HCT116 (cell line): ENCODE measurements at regions not wholly inside any gene's neighbourhood (a gene's known extent, or its start where the extent isn't known, plus 50 kb on each side); places are given as distances from the start of the nearest gene placed in this dataset.

Source experiments
- ATAC-seq: fragments of 200-7000 bp; cut with Tn5 transposase; 2 replicates; pipeline ENCODE4 v1.9.1; 2020; ENCODE audit warnings: mild to moderate bottlenecking, moderate library complexity
- BruUV-seq: library from RNA; stranded (reverse); fragments of 400-500 nt; replicated peaks from 2 replicates; lab custom pipeline; 2021; lab: Mats Ljungman, UMichigan
- CTCF ChIA-PET: fragments of 300-600 bp; sonication (Branson Sonifier 250); formaldehyde crosslinking; loops from one replicate; lab custom pipeline; 2021; ENCODE audit warnings: antibody characterized with exemption; lab: Charles Lee
- POLR2A ChIA-PET: fragments of 300-600, 350-600 bp; sonication (Branson Sonifier 250); formaldehyde crosslinking; loops from one replicate; lab custom pipeline; 2021; ENCODE audit warnings: antibody characterized with exemption; lab: Charles Lee
- RAD21 ChIA-PET, 2 experiments: fragments of 300-600 bp; sonication (Branson Sonifier 250); formaldehyde crosslinking; loops; one replicate each; lab custom pipeline; 2023; ENCODE audit warnings: low total read pairs in 2 of 2; ENCODE audit not compliant: uncharacterized antibody in 2 of 2, unreplicated experiment in 2 of 2, low non-redundant PET in 1 of 2; lab: Charles Lee
- DNase-seq: peaks from one replicate; pipeline ENCODE4 v3.0.0-alpha.2; 2010; ENCODE audit warnings: low read depth, low spot score
- H2AFZ ChIP-seq: fragments of 200-600 bp; shearing (Covaris generic), sonication (generic); 2 replicates; pipeline ENCODE4 v1.6.1; 2017; ENCODE audit warnings: low read depth, mixed run types, mixed read lengths, antibody characterized with exemption, low read length; ENCODE audit not compliant: poor library complexity, severe bottlenecking
- H3K27ac ChIP-seq: 2 replicates; pipeline ENCODE4 v1.5.1; 2012; ENCODE audit warnings: low read depth, low read length
- H3K27me3 ChIP-seq: fragments of 200-600 bp; sonication (generic); 2 replicates; pipeline ENCODE4 v1.6.1; 2016; ENCODE audit warnings: mixed run types, low read length, mixed read lengths; ENCODE audit not compliant: insufficient read depth
- H3K36me3 ChIP-seq, 2 experiments: fragments of 200-500 bp in 1 of 2; fragments of 200-600 bp in 1 of 2; sonication (Bioruptor generic) in 1 of 2; sonication (generic) in 1 of 2; 2 replicates each; pipeline versions ENCODE4 v1.5.1 to v1.6.1; 2014 to 2016; ENCODE audit warnings: low read length in 2 of 2, inconsistent platforms in 1 of 2, mixed read lengths in 1 of 2, mixed run types in 1 of 2; ENCODE audit not compliant: insufficient read depth in 2 of 2, control insufficient read depth in 1 of 2
- H3K4me1 ChIP-seq, 2 experiments: fragments of 200-600 bp in 1 of 2; sonication (generic) in 1 of 2; 2 replicates each; pipeline versions ENCODE4 v1.5.1 to v1.6.1; 2012 to 2017; ENCODE audit warnings: low read length in 2 of 2, inconsistent platforms in 1 of 2, mild to moderate bottlenecking in 1 of 2, mixed read lengths in 1 of 2, mixed run types in 1 of 2, moderate library complexity in 1 of 2; ENCODE audit not compliant: insufficient read depth in 2 of 2, control insufficient read depth in 1 of 2
- H3K4me2 ChIP-seq: fragments of 200-600 bp; sonication (generic); 2 replicates; pipeline ENCODE4 v1.6.1; 2017; ENCODE audit warnings: mixed run types, low read length, mixed read lengths
- H3K4me3 ChIP-seq, 2 experiments: fragments of 200-600 bp in 1 of 2; sonication (generic) in 1 of 2; replicated peaks in 1 of 2; 2 replicates each; pipeline ENCODE4 v1.5.1; 2011 to 2016; ENCODE audit warnings: low read length in 2 of 2, control low read depth in 1 of 2, low read depth in 1 of 2, mild to moderate bottlenecking in 1 of 2, mixed read lengths in 1 of 2, mixed run types in 1 of 2
- H3K79me2 ChIP-seq: fragments of 200-600 bp; sonication (generic); 2 replicates; pipeline ENCODE4 v1.6.1; 2017; ENCODE audit warnings: mild to moderate bottlenecking, mixed run types, low read length, moderate library complexity, mixed read lengths; ENCODE audit not compliant: insufficient read depth
- H3K9ac ChIP-seq: fragments of 200-600 bp; sonication (generic); 2 replicates; pipeline ENCODE4 v1.6.1; 2016; ENCODE audit warnings: low read length, mixed read lengths
- H3K9me2 ChIP-seq: fragments of 200-600 bp; sonication (generic), shearing (Covaris generic); 2 replicates; pipeline ENCODE4 v1.6.1; 2017; ENCODE audit warnings: mixed run types, mild to moderate bottlenecking, moderate library complexity; ENCODE audit not compliant: insufficient read depth
- H3K9me3 ChIP-seq, 2 experiments: fragments of 200-500 bp in 1 of 2; fragments of 200-600 bp in 1 of 2; sonication (Bioruptor generic) in 1 of 2; sonication (generic) in 1 of 2; 2 replicates each; pipeline ENCODE4 v1.6.1; 2014 to 2017; ENCODE audit warnings: low read length in 2 of 2, mixed read lengths in 2 of 2, inconsistent platforms in 1 of 2, low read depth in 1 of 2, mild to moderate bottlenecking in 1 of 2, mixed run types in 1 of 2, moderate library complexity in 1 of 2; ENCODE audit not compliant: control insufficient read depth in 1 of 2, insufficient read depth in 1 of 2
- H4K20me1 ChIP-seq: fragments of 200-600 bp; sonication (generic), shearing (Covaris generic); 2 replicates; pipeline ENCODE4 v1.6.1; 2017; ENCODE audit warnings: mixed run types, mild to moderate bottlenecking, moderate library complexity; ENCODE audit not compliant: insufficient read depth
- CBX3 ChIP-seq: IDR thresholded peaks from 2 replicates; pipeline ENCODE4 v1.6.1; 2012; ENCODE audit warnings: low read depth
- CEBPB ChIP-seq: IDR thresholded peaks from 2 replicates; pipeline ENCODE4 v1.6.1; 2012; ENCODE audit warnings: low read depth
- CTCF ChIP-seq, 3 experiments: fragments of 200-600 bp in 1 of 3; sonication (generic) in 1 of 3; IDR thresholded peaks in 2 of 3; conservative IDR thresholded peaks in 1 of 3; 2 replicates each; pipeline ENCODE4 v1.5.1; 2012 to 2017; ENCODE audit warnings: low read depth in 2 of 3, low read length in 2 of 3, antibody characterized with exemption in 1 of 3, borderline replicate concordance in 1 of 3, control low read depth in 1 of 3, mild to moderate bottlenecking in 1 of 3, mixed read lengths in 1 of 3, mixed run types in 1 of 3, moderate library complexity in 1 of 3; ENCODE audit not compliant: insufficient read depth in 1 of 3
- EZH2phosphoT487 ChIP-seq: fragments of 200-600 bp; IDR thresholded peaks from 2 replicates; pipeline ENCODE4 v1.6.1; 2018; ENCODE audit warnings: antibody characterized with exemption, borderline replicate concordance
- POLR2A ChIP-seq: IDR thresholded peaks from 2 replicates; pipeline ENCODE4 v1.7.0; 2011; ENCODE audit warnings: borderline replicate concordance; ENCODE audit not compliant: insufficient read depth, insufficient read length; ENCODE audit errors: extremely low read depth
- POLR2AphosphoS5 ChIP-seq: IDR thresholded peaks from 2 replicates; pipeline ENCODE4 v1.6.1; 2011; ENCODE audit warnings: mild to moderate bottlenecking, low read depth, low read length, moderate library complexity
- RAD21 ChIP-seq: IDR thresholded peaks from 2 replicates; pipeline ENCODE4 v1.6.1; 2012; ENCODE audit warnings: low read depth, mild to moderate bottlenecking
- REST ChIP-seq: IDR thresholded peaks from 2 replicates; pipeline ENCODE4 v1.6.1; 2012; ENCODE audit warnings: low read depth
- SIN3A ChIP-seq: IDR thresholded peaks from 2 replicates; pipeline ENCODE4 v1.6.1; 2012; ENCODE audit warnings: low read depth
- YY1 ChIP-seq: IDR thresholded peaks from 2 replicates; pipeline ENCODE4 v1.6.1; 2011; ENCODE audit warnings: low read length, low read depth, moderate library complexity, mild to moderate bottlenecking; ENCODE audit not compliant: insufficient replicate concordance; ENCODE audit errors: extremely low read depth
- ZFX ChIP-seq: fragments of 450-650 bp; IDR thresholded peaks from 2 replicates; pipeline ENCODE4 v1.6.1; 2017
- ZNF274 ChIP-seq: fragments of 200-500 bp; sonication (Bioruptor generic); IDR thresholded peaks from 2 replicates; pipeline ENCODE4 v1.6.1; 2014; ENCODE audit warnings: mild to moderate bottlenecking, low read depth, low read length, inconsistent platforms
- intact Hi-C: fragments of 100-400 bp; cut with micrococcal nuclease; formaldehyde crosslinking; loops from 2 replicates; pipeline ENCODE4 v1.10.0; 2022
- TF ChIP-seq, protein P1 (sequence below): IDR thresholded peaks from 2 replicates; pipeline ENCODE4 v1.6.1; 2012
- TF ChIP-seq, protein P2 (sequence below): IDR thresholded peaks from 2 replicates; pipeline ENCODE4 v1.6.1; 2011; ENCODE audit warnings: mild to moderate bottlenecking, low read length, moderate library complexity; ENCODE audit not compliant: insufficient replicate concordance; ENCODE audit errors: extremely low read depth

GRCh38 chr11:32008880-32009551, 81.9 kb upstream of the RCN1 start:
- Histone ChIP-seq H3K27me3 (peaks cover 40% of the 10 kb centered on the region), H3K27ac (no peak overlapping the region), H3K4me1 (no peaks in the 10 kb centered on the region), H3K4me2 (no peak overlapping the region), H2AFZ (no peak overlapping the region), H3K36me3 (no peaks in the 10 kb centered on the region), H4K20me1 (no peaks in the 10 kb centered on the region), H3K4me3 (no peak overlapping the region), H3K9me3 (no peaks in the 10 kb centered on the region), H3K79me2 (no peaks in the 10 kb centered on the region)
- ATAC-seq (no peak), DNase-seq (no peak)
- POLR2A ChIA-PET, result no interaction called here
- intact Hi-C loops, result loop anchor here (5.0 kb wide), 1 partner anchor 612 kb away; no protein-coding TSS in a partner anchor
- RAD21 ChIA-PET, result no interaction called here
- CTCF ChIA-PET, result no interaction called here
- no TSS peak for BruUV-seq
- TF ChIP-seq, protein P1, sequence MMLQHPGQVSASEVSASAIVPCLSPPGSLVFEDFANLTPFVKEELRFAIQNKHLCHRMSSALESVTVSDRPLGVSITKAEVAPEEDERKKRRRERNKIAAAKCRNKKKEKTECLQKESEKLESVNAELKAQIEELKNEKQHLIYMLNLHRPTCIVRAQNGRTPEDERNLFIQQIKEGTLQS, result no peak
- TF ChIP-seq CTCF (IDR thresholded peaks at IDR 0.05 in 2 of 3, conservative IDR thresholded peaks at IDR 0.05 in 1 of 3; ENCODE audit: borderline replicate concordance in 1 of 3, insufficient read depth in 1 of 3, low read depth in 2 of 3, low read length in 2 of 3), result no peak
- no peak for TF ChIP-seq POLR2AphosphoS5
- no peak for TF ChIP-seq ZFX
- TF ChIP-seq POLR2A, result no peak
- TF ChIP-seq YY1, result no peak
- TF ChIP-seq CEBPB, result no peak
- TF ChIP-seq REST, result no peak
- no peak for TF ChIP-seq EZH2phosphoT487
- TF ChIP-seq SIN3A, result no peak
- TF ChIP-seq RAD21, result no peak
- TF ChIP-seq ZNF274, result no peak
- TF ChIP-seq, protein P2, sequence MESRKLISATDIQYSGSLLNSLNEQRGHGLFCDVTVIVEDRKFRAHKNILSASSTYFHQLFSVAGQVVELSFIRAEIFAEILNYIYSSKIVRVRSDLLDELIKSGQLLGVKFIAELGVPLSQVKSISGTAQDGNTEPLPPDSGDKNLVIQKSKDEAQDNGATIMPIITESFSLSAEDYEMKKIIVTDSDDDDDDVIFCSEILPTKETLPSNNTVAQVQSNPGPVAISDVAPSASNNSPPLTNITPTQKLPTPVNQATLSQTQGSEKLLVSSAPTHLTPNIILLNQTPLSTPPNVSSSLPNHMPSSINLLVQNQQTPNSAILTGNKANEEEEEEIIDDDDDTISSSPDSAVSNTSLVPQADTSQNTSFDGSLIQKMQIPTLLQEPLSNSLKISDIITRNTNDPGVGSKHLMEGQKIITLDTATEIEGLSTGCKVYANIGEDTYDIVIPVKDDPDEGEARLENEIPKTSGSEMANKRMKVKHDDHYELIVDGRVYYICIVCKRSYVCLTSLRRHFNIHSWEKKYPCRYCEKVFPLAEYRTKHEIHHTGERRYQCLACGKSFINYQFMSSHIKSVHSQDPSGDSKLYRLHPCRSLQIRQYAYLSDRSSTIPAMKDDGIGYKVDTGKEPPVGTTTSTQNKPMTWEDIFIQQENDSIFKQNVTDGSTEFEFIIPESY, result no peak
- no peak for TF ChIP-seq CBX3
- TF ChIP-seq, all 23 proteins: peak for 0
- Histone ChIP-seq H3K9me2 (no peaks in the 10 kb centered on the region), H3K9ac (no peak overlapping the region)
